CD14-positive monocyte (primary cell): ENCODE measurements at regions not wholly inside any gene's neighbourhood (a gene's known extent, or its start where the extent isn't known, plus 50 kb on each side); places are given as distances from the start of the nearest gene placed in this dataset.

Experiments used
- DNase-seq, 3 donors: peaks; one replicate each; pipeline ENCODE4 v3.0.0-alpha.2; 2011 to 2022
- H2AFZ ChIP-seq: 2 replicates; pipeline ENCODE4 v1.6.0; 2012; ENCODE audit warnings: mild to moderate bottlenecking, low read depth, low read length, inconsistent platforms; ENCODE audit not compliant: insufficient read depth, poor library complexity, severe bottlenecking
- H3K27ac ChIP-seq, 2 donors: 1 replicate in 1 of 2; 2 replicates in 1 of 2; pipeline ENCODE4 v1.5.1; 2012 to 2013; ENCODE audit warnings: low read length in 2 of 2, control low read depth in 1 of 2, inconsistent platforms in 1 of 2, low read depth in 1 of 2, mild to moderate bottlenecking in 1 of 2
- H3K27me3 ChIP-seq, 2 donors: one replicate each; pipeline versions ENCODE4 v1.6.0 to v1.6.1; 2011 to 2013; ENCODE audit warnings: low read length in 2 of 2; ENCODE audit not compliant: control insufficient read depth in 2 of 2, insufficient read depth in 2 of 2
- H3K36me3 ChIP-seq, 2 donors: replicated peaks in 1 of 2; 1 replicate in 1 of 2; 2 replicates in 1 of 2; pipeline versions ENCODE4 v1.5.1 to v1.6.1; 2012 to 2013; ENCODE audit warnings: low read length in 2 of 2, control low read depth in 1 of 2, inconsistent platforms in 1 of 2, mild to moderate bottlenecking in 1 of 2; ENCODE audit not compliant: insufficient read depth in 2 of 2, control insufficient read depth in 1 of 2
- H3K4me1 ChIP-seq, 2 donors: 1 replicate in 1 of 2; 2 replicates in 1 of 2; pipeline versions ENCODE4 v1.5.1 to v1.6.1; 2012 to 2013; ENCODE audit warnings: low read length in 2 of 2, control low read depth in 1 of 2, inconsistent platforms in 1 of 2, mild to moderate bottlenecking in 1 of 2, moderate library complexity in 1 of 2; ENCODE audit not compliant: insufficient read depth in 2 of 2, control insufficient read depth in 1 of 2
- H3K4me2 ChIP-seq: replicated peaks from 2 replicates; pipeline ENCODE3; 2012; ENCODE audit warnings: low read length, moderate library complexity, mild to moderate bottlenecking; ENCODE audit not compliant: poor library complexity, severe bottlenecking; ENCODE audit errors: extremely low read depth
- H3K4me3 ChIP-seq, 3 experiments: fragments of 200-600 bp in 1 of 3; sonication (generic) in 1 of 3; replicated peaks in 1 of 3; 1 replicate in 2 of 3; 2 replicates in 1 of 3; pipeline ENCODE4 v1.5.1; 2011 to 2013; ENCODE audit warnings: low read length in 3 of 3, mild to moderate bottlenecking in 3 of 3, control low read depth in 2 of 3, low read depth in 2 of 3, inconsistent platforms in 1 of 3, moderate library complexity in 1 of 3
- H3K79me2 ChIP-seq: 2 replicates; pipeline ENCODE4 v1.6.0; 2012; ENCODE audit warnings: mild to moderate bottlenecking, control low read depth, inconsistent platforms, low read length, moderate library complexity; ENCODE audit not compliant: insufficient read depth
- H3K9ac ChIP-seq: 2 replicates; pipeline ENCODE4 v1.6.0; 2017; ENCODE audit warnings: low read length, mild to moderate bottlenecking; ENCODE audit not compliant: insufficient read depth, poor library complexity, severe bottlenecking
- H3K9me3 ChIP-seq, 2 donors: replicated peaks in 1 of 2; 1 replicate in 1 of 2; 2 replicates in 1 of 2; pipeline versions ENCODE4 v1.5.1 to v1.6.1; 2012 to 2013; ENCODE audit warnings: low read length in 2 of 2, control low read depth in 1 of 2; ENCODE audit not compliant: control insufficient read depth in 1 of 2, insufficient read depth in 1 of 2
- H4K20me1 ChIP-seq: 2 replicates; pipeline ENCODE4 v1.6.0; 2012; ENCODE audit warnings: mild to moderate bottlenecking, low read length, control low read depth, moderate library complexity; ENCODE audit not compliant: insufficient read depth
- H3K27ac Mint-ChIP-seq, 7 donors: one replicate each; pipeline ENCODE4 v1.8.0; 2020; ENCODE audit warnings: mild to moderate bottlenecking in 7 of 7, mixed read lengths in 7 of 7, moderate library complexity in 6 of 7, inconsistent platforms in 2 of 7
- H3K27me3 Mint-ChIP-seq, 3 donors: one replicate each; pipeline ENCODE4 v1.8.0; 2021 to 2022; ENCODE audit warnings: low read depth in 3 of 3, mild to moderate bottlenecking in 3 of 3, mixed read lengths in 3 of 3, moderate library complexity in 3 of 3, inconsistent platforms in 1 of 3
- H3K36me3 Mint-ChIP-seq, 2 donors: one replicate each; pipeline ENCODE4 v1.8.0; 2020; ENCODE audit warnings: mixed read lengths in 2 of 2, inconsistent platforms in 1 of 2, mild to moderate bottlenecking in 1 of 2
- H3K4me1 Mint-ChIP-seq: one replicate; pipeline ENCODE4 v1.8.0; 2020; ENCODE audit warnings: mild to moderate bottlenecking, mixed read lengths
- H3K4me3 Mint-ChIP-seq, 2 donors: one replicate each; pipeline ENCODE4 v1.8.0; 2020; ENCODE audit warnings: mild to moderate bottlenecking in 2 of 2, mixed read lengths in 2 of 2, moderate library complexity in 1 of 2
- H3K9me3 Mint-ChIP-seq, 7 donors: one replicate each; pipeline ENCODE4 v1.8.0; 2020 to 2022; ENCODE audit warnings: mixed read lengths in 7 of 7, mild to moderate bottlenecking in 6 of 7, moderate library complexity in 6 of 7, inconsistent platforms in 2 of 7
- CTCF ChIP-seq: fragments of 200-600 bp; IDR thresholded peaks from one replicate; pipeline ENCODE4 v1.8.0; 2022; ENCODE audit warnings: antibody characterized with exemption, mild to moderate bottlenecking
- WGBS: methylation state at CpG from one replicate; pipeline ENCODE4 v1.1.5; 2013; ENCODE audit warnings: missing lambda C conversion rate; ENCODE audit not compliant: insufficient coverage; 5-methylcytosine and 5-hydroxymethylcytosine counted together
- intact Hi-C, 2 donors: fragments of 100-400 bp; cut with micrococcal nuclease; formaldehyde crosslinking; loops; one replicate each; pipeline versions ENCODE4 v1.15.0 to v1.15.1; 2023

GRCh38 chr2:215699018-215699417 is 263.1 kb upstream of the FN1 start:
- Mint-ChIP-seq H3K4me1 (peaks cover 61% of the 10 kb centered on the region), H3K27ac (peak overlapping the region in 5 of 7 donors; percentile 13 to 93 (median 65)), H3K4me3 (no peak overlapping the region), H3K36me3 (no peaks in the 10 kb centered on the region), H3K27me3 (peaks cover 0 to 2% (median 2%) of the 10 kb centered on the region in 3 donors), H3K9me3 (peaks cover 0 to 7% (median 4%) of the 10 kb centered on the region in 7 donors)
- WGBS: no CpG with 5 or more reads among the region's 2 CpGs
- H3K79me2 ChIP-seq: no peaks in the 10 kb centered on the region
- H3K4me1 ChIP-seq: peaks cover 60 to 73% of the 10 kb centered on the region in 2 donors
- no peaks in the 10 kb centered on the region for H4K20me1 ChIP-seq
- intact Hi-C loops: no loop called here
- H3K9me3 ChIP-seq: no peaks in the 10 kb centered on the region
- H2AFZ ChIP-seq: no peak overlapping the region
- no peak for DNase-seq
- H3K27ac ChIP-seq: no peak overlapping the region
- no peaks in the 10 kb centered on the region for H3K36me3 ChIP-seq
- no peaks in the 10 kb centered on the region for H3K27me3 ChIP-seq
- no peak overlapping the region for H3K9ac ChIP-seq
- H3K4me3 ChIP-seq: no peak overlapping the region
- H3K4me2 ChIP-seq: no peak overlapping the region
- TF ChIP-seq CTCF: no peak

GRCh38 chr2:215698566-215698965 is 262.7 kb upstream of the FN1 start:
- no peak overlapping the region for H2AFZ ChIP-seq
- Mint-ChIP-seq H3K36me3 (no peaks in the 10 kb centered on the region), H3K9me3 (peaks cover 0 to 7% (median 4%) of the 10 kb centered on the region in 7 donors), H3K4me3 (no peak overlapping the region), H3K27ac (peak overlapping the region in 2 of 7 donors; percentile 85 to 93), H3K27me3 (peaks cover 0 to 2% (median 2%) of the 10 kb centered on the region in 3 donors), H3K4me1 (peaks cover 66% of the 10 kb centered on the region)
- no peaks in the 10 kb centered on the region for H3K9me3 ChIP-seq
- H3K79me2 ChIP-seq: no peaks in the 10 kb centered on the region
- no peak overlapping the region for H3K27ac ChIP-seq
- no peak overlapping the region for H3K4me3 ChIP-seq
- DNase-seq: no peak
- H3K36me3 ChIP-seq: no peaks in the 10 kb centered on the region
- TF ChIP-seq CTCF: no peak
- intact Hi-C loops: no loop called here
- no CpG with 5 or more reads among the region's 2 CpGs for WGBS
- no peaks in the 10 kb centered on the region for H3K27me3 ChIP-seq
- H3K4me2 ChIP-seq: no peak overlapping the region
- no peaks in the 10 kb centered on the region for H4K20me1 ChIP-seq
- no peak overlapping the region for H3K9ac ChIP-seq
- peaks cover 65 to 78% of the 10 kb centered on the region in 2 donors for H3K4me1 ChIP-seq
